Hepatocyte (in vitro differentiated cells): ENCODE measurements at regions not wholly inside any gene's neighbourhood (a gene's known extent, or its start where the extent isn't known, plus 50 kb on each side); places are given as distances from the start of the nearest gene placed in this dataset.

Experiments used
- DNase-seq: peaks from one replicate; pipeline ENCODE4 v3.0.0-alpha.2; 2016; ENCODE audit warnings: low spot score
- H2AFZ ChIP-seq: fragments of 200-600 bp; sonication (generic); 2 replicates; pipeline ENCODE4 v1.6.0; 2016; ENCODE audit warnings: antibody characterized with exemption, mild to moderate bottlenecking
- H3K27ac ChIP-seq: fragments of 200-600 bp; sonication (generic); 2 replicates; pipeline ENCODE4 v1.5.1; 2016; ENCODE audit warnings: mild to moderate bottlenecking
- H3K27me3 ChIP-seq: fragments of 200-600 bp; sonication (generic); 2 replicates; pipeline ENCODE4 v1.6.1; 2016
- H3K36me3 ChIP-seq: fragments of 200-600 bp; sonication (generic); replicated peaks from 2 replicates; pipeline ENCODE4 v1.5.1; 2016; ENCODE audit warnings: low read depth; ENCODE audit not compliant: insufficient read depth
- H3K4me1 ChIP-seq: fragments of 200-600 bp; sonication (generic); 2 replicates; pipeline ENCODE4 v1.5.1; 2016; ENCODE audit warnings: mild to moderate bottlenecking, moderate library complexity; ENCODE audit not compliant: insufficient read depth
- H3K4me2 ChIP-seq: fragments of 200-600 bp; sonication (generic); 2 replicates; pipeline ENCODE4 v1.6.0; 2016
- H3K4me3 ChIP-seq: fragments of 200-600 bp; sonication (generic); 2 replicates; pipeline ENCODE4 v1.5.1; 2016; ENCODE audit warnings: mild to moderate bottlenecking
- H3K79me2 ChIP-seq: fragments of 200-600 bp; sonication (generic); 2 replicates; pipeline ENCODE4 v1.6.0; 2017; ENCODE audit warnings: mild to moderate bottlenecking
- H3K9me2 ChIP-seq: fragments of 200-600 bp; sonication (generic); replicated peaks from 2 replicates; pipeline ENCODE4 v1.6.0; 2017; ENCODE audit warnings: mild to moderate bottlenecking; ENCODE audit not compliant: insufficient read depth
- H3K9me3 ChIP-seq: fragments of 200-600 bp; sonication (generic); 2 replicates; pipeline ENCODE4 v1.5.1; 2016; ENCODE audit warnings: low read depth, mild to moderate bottlenecking
- H4K20me1 ChIP-seq: fragments of 200-600 bp; sonication (generic); 2 replicates; pipeline ENCODE4 v1.6.0; 2016; ENCODE audit warnings: mild to moderate bottlenecking; ENCODE audit not compliant: insufficient read depth, poor library complexity, severe bottlenecking
- EZH2 ChIP-seq: fragments of 200-600 bp; sonication (generic); IDR thresholded peaks from 2 replicates; pipeline ENCODE4 v1.6.1; 2016; ENCODE audit warnings: antibody characterized with exemption, mild to moderate bottlenecking, borderline replicate concordance
- EZH2phosphoT487 ChIP-seq: fragments of 200-600 bp; sonication (generic); IDR thresholded peaks from one replicate; pipeline ENCODE4 v1.6.1; 2018; ENCODE audit warnings: antibody characterized with exemption, mild to moderate bottlenecking, low read depth, moderate library complexity; ENCODE audit not compliant: unreplicated experiment, severe bottlenecking
- WGBS: methylation state at CpG from one replicate; pipeline ENCODE4 v1.1.6; 2016; ENCODE audit warnings: low lambda C conversion rate; ENCODE audit errors: missing lambda C conversion rate; 5-methylcytosine and 5-hydroxymethylcytosine counted together
- TF ChIP-seq, protein P1 (sequence below): fragments of 200-600 bp; sonication (generic); IDR thresholded peaks from 2 replicates; pipeline ENCODE4 v1.5.1; 2016; ENCODE audit warnings: antibody characterized with exemption, mild to moderate bottlenecking; ENCODE audit not compliant: poor library complexity

DNA sequence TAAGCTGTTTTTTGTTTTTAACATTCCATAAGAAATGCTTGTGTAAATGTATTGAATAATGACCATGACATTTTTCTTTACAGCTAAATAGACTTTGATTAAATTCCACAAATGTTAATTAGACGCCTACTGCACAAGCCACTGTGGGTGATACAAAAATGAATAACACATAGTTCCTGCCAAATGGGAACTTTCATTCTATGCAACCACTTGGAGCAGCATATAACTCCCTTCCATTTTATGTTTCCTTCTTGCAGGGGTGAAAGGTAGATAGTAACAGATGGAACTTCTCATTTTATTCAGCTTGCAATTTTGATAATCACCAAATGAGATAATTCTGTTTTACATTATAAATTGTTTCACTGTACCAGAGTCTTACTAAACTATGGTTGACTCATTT, 70.0 kb upstream of the THUMPD2 start:
- H3K9me2 ChIP-seq = no peaks in the 10 kb centered on the region
- no peak overlapping the region for H3K4me3 ChIP-seq
- peaks cover 15% of the 10 kb centered on the region for H3K4me1 ChIP-seq
- H3K9me3 ChIP-seq = no peaks in the 10 kb centered on the region
- H3K27ac ChIP-seq = no peak overlapping the region
- TF ChIP-seq, protein P1, sequence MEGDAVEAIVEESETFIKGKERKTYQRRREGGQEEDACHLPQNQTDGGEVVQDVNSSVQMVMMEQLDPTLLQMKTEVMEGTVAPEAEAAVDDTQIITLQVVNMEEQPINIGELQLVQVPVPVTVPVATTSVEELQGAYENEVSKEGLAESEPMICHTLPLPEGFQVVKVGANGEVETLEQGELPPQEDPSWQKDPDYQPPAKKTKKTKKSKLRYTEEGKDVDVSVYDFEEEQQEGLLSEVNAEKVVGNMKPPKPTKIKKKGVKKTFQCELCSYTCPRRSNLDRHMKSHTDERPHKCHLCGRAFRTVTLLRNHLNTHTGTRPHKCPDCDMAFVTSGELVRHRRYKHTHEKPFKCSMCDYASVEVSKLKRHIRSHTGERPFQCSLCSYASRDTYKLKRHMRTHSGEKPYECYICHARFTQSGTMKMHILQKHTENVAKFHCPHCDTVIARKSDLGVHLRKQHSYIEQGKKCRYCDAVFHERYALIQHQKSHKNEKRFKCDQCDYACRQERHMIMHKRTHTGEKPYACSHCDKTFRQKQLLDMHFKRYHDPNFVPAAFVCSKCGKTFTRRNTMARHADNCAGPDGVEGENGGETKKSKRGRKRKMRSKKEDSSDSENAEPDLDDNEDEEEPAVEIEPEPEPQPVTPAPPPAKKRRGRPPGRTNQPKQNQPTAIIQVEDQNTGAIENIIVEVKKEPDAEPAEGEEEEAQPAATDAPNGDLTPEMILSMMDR = no peak
- no peak for TF ChIP-seq EZH2
- TF ChIP-seq EZH2phosphoT487 = no peak
- no peak for DNase-seq
- H3K79me2 ChIP-seq = no peaks in the 10 kb centered on the region
- no peak overlapping the region for H3K4me2 ChIP-seq
- 84% methylated on average over 1 of the region's 1 CpG for WGBS
- H3K36me3 ChIP-seq = no peaks in the 10 kb centered on the region
- no peak overlapping the region for H2AFZ ChIP-seq
- no peaks in the 10 kb centered on the region for H4K20me1 ChIP-seq
- H3K27me3 ChIP-seq = no peaks in the 10 kb centered on the region

GRCh38 chr2:39845460-39846146, 66.5 kb upstream of the THUMPD2 start:
- H2AFZ ChIP-seq = no peak overlapping the region
- TF ChIP-seq, protein P1 = no peak
- TF ChIP-seq EZH2 (no peak), EZH2phosphoT487 (no peak)
- no peaks in the 10 kb centered on the region for H3K9me3 ChIP-seq
- no peak overlapping the region for H3K4me3 ChIP-seq
- H3K4me1 ChIP-seq = no peaks in the 10 kb centered on the region
- DNase-seq = no peak
- no peaks in the 10 kb centered on the region for H3K79me2 ChIP-seq
- H3K27me3 ChIP-seq = no peaks in the 10 kb centered on the region
- no peak overlapping the region for H3K27ac ChIP-seq
- WGBS = 73% methylated on average over 6 of the region's 6 CpGs
- H3K9me2 ChIP-seq = no peaks in the 10 kb centered on the region
- H4K20me1 ChIP-seq = no peaks in the 10 kb centered on the region
- no peak overlapping the region for H3K4me2 ChIP-seq
- no peaks in the 10 kb centered on the region for H3K36me3 ChIP-seq

DNA sequence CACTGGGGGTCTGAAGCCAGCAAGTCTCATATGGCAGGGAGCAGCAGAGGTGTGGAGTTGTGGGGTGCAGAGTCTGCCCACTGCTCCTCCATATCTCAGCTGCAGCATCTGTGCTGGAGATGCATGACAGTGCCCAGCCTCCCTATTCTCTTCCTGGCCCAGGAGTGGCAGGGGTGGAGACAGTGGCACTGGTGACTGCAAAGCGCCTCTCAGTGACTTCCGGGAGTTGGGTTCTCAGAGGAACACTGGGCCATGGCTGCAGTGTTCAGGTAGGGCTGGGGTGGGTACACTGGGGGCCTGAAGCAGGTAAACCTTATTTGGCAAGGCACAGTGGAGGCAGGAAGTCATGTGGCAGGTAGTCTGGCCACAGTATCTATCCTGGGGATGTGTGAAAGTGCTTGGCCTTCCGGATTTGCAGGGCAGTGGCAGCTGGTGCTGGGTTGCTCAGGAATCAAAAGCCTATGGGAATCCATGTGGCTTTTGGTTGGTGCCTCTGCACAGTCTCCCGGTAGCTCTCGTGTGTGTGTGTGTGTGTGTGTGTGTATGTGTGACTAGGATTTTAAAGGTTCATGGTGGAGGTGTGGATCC, 60.3 kb upstream of the THUMPD2 start:
- 67% methylated on average over 5 of the region's 5 CpGs for WGBS
- DNase-seq = no peak
- Histone ChIP-seq H3K4me3 (no peak overlapping the region), H3K9me3 (no peaks in the 10 kb centered on the region), H3K9me2 (no peaks in the 10 kb centered on the region), H3K79me2 (no peaks in the 10 kb centered on the region), H3K36me3 (no peaks in the 10 kb centered on the region), H3K27ac (no peak overlapping the region), H3K4me2 (no peak overlapping the region), H3K27me3 (no peaks in the 10 kb centered on the region), H3K4me1 (no peaks in the 10 kb centered on the region), H4K20me1 (no peaks in the 10 kb centered on the region), H2AFZ (no peak overlapping the region)
- TF ChIP-seq EZH2phosphoT487 = no peak
- TF ChIP-seq, protein P1 = no peak
- TF ChIP-seq EZH2 = no peak

GRCh38 chr2:39838589-39838988, 59.5 kb upstream of the THUMPD2 start:
- H2AFZ ChIP-seq = no peak overlapping the region
- TF ChIP-seq EZH2phosphoT487 = no peak
- TF ChIP-seq, protein P1 = no peak
- TF ChIP-seq EZH2 = no peak
- H3K27ac ChIP-seq = no peak overlapping the region
- 92% methylated on average over 3 of the region's 3 CpGs for WGBS
- H4K20me1 ChIP-seq = no peaks in the 10 kb centered on the region
- no peaks in the 10 kb centered on the region for H3K9me2 ChIP-seq
- H3K27me3 ChIP-seq = no peaks in the 10 kb centered on the region
- no peak for DNase-seq
- no peaks in the 10 kb centered on the region for H3K4me1 ChIP-seq
- no peak overlapping the region for H3K4me3 ChIP-seq
- no peaks in the 10 kb centered on the region for H3K79me2 ChIP-seq
- H3K4me2 ChIP-seq = no peak overlapping the region
- no peaks in the 10 kb centered on the region for H3K36me3 ChIP-seq
- no peaks in the 10 kb centered on the region for H3K9me3 ChIP-seq
